Keratinocyte (primary cell): ENCODE measurements at regions not wholly inside any gene's neighbourhood (a gene's known extent, or its start where the extent isn't known, plus 50 kb on each side); places are given as distances from the start of the nearest gene placed in this dataset.

Experiments used
- DNase-seq: peaks from one replicate; pipeline ENCODE4 v3.0.0-alpha.2; 2011; ENCODE audit warnings: low read depth, missing footprints, low spot score
- FAIRE-seq: peaks from 2 replicates; lab custom pipeline; 2011; peaks lifted over from hg19 to GRCh38; lab: Jason Lieb, UNC
- H2AFZ ChIP-seq: 2 replicates; pipeline ENCODE4 v1.6.0; 2012; ENCODE audit warnings: low read length, control low read depth, inconsistent platforms; ENCODE audit not compliant: control insufficient read depth
- H3K27ac ChIP-seq: 2 replicates; pipeline ENCODE4 v1.5.1; 2011; ENCODE audit warnings: low read length; ENCODE audit not compliant: control insufficient read depth, insufficient read depth
- H3K27me3 ChIP-seq: 3 replicates; pipeline ENCODE4 v1.6.0; 2011; ENCODE audit warnings: low read length; ENCODE audit not compliant: control insufficient read depth, insufficient read depth; ENCODE audit errors: extremely low read depth
- H3K36me3 ChIP-seq, 2 experiments: 2 replicates in 1 of 2; 3 replicates in 1 of 2; pipeline ENCODE4 v1.5.1; 2011; ENCODE audit warnings: low read length in 2 of 2, mild to moderate bottlenecking in 1 of 2; ENCODE audit not compliant: control insufficient read depth in 2 of 2, insufficient read depth in 2 of 2; ENCODE audit errors: extremely low read depth in 1 of 2
- H3K4me1 ChIP-seq: 3 replicates; pipeline ENCODE4 v1.5.1; 2011; ENCODE audit warnings: low read length; ENCODE audit not compliant: control insufficient read depth, insufficient read depth; ENCODE audit errors: extremely low read depth
- H3K4me2 ChIP-seq: 3 replicates; pipeline ENCODE4 v1.6.0; 2011; ENCODE audit warnings: low read depth, low read length; ENCODE audit not compliant: control insufficient read depth, insufficient read depth; ENCODE audit errors: extremely low read depth
- H3K4me3 ChIP-seq, 3 experiments: fragments of 200-600 bp in 1 of 3; sonication (generic) in 1 of 3; 2 replicates in 2 of 3; 3 replicates in 1 of 3; pipeline ENCODE4 v1.5.1; 2011 to 2016; ENCODE audit warnings: low read length in 3 of 3, mild to moderate bottlenecking in 3 of 3, control low read depth in 2 of 3, inconsistent platforms in 1 of 3, low read depth in 1 of 3, mixed read lengths in 1 of 3, mixed run types in 1 of 3, moderate library complexity in 1 of 3; ENCODE audit not compliant: control insufficient read depth in 2 of 3, insufficient read depth in 2 of 3; ENCODE audit errors: extremely low read depth in 1 of 3
- H3K79me2 ChIP-seq: 2 replicates; pipeline ENCODE4 v1.6.0; 2012; ENCODE audit warnings: low read length; ENCODE audit not compliant: control insufficient read depth, insufficient read depth
- H3K9ac ChIP-seq: 3 replicates; pipeline ENCODE4 v1.6.0; 2011; ENCODE audit warnings: low read length; ENCODE audit not compliant: control insufficient read depth, insufficient read depth; ENCODE audit errors: extremely low read depth
- H3K9me1 ChIP-seq: 3 replicates; pipeline ENCODE4 v1.6.0; 2011; ENCODE audit warnings: low read length; ENCODE audit not compliant: control insufficient read depth, insufficient read depth; ENCODE audit errors: extremely low read depth
- H3K9me3 ChIP-seq: 2 replicates; pipeline ENCODE4 v1.5.1; 2012; ENCODE audit warnings: low read depth, low read length; ENCODE audit not compliant: control insufficient read depth
- H4K20me1 ChIP-seq: 3 replicates; pipeline ENCODE4 v1.6.0; 2011; ENCODE audit warnings: low read length; ENCODE audit not compliant: control insufficient read depth, insufficient read depth; ENCODE audit errors: extremely low read depth
- CTCF ChIP-seq, 3 experiments: IDR thresholded peaks in 1 of 3; conservative IDR thresholded peaks in 1 of 3; optimal IDR thresholded peaks in 1 of 3; 2 replicates in 2 of 3; 3 replicates in 1 of 3; pipeline versions ENCODE3 to v1.5.1; 2011; ENCODE audit warnings: low read length in 3 of 3, mild to moderate bottlenecking in 3 of 3, moderate library complexity in 2 of 3, control low read depth in 1 of 3, inconsistent platforms in 1 of 3; ENCODE audit not compliant: insufficient read depth in 2 of 3; ENCODE audit errors: extremely low read depth in 1 of 3
- EZH2 ChIP-seq: IDR thresholded peaks from one replicate; pipeline ENCODE4 v1.6.1; 2012; ENCODE audit warnings: inconsistent platforms, mild to moderate bottlenecking, low read length, moderate library complexity
- dilution Hi-C: fragments of 300-500 bp; cut with MboI; formaldehyde crosslinking; loops from one replicate; pipeline ENCODE4 v1.7.0; 2020; ENCODE audit warnings: low sequenced_read_pairs; ENCODE audit not compliant: extremely low pct_ligation_motif_present

- Histone ChIP-seq H3K4me3 (no peak overlapping the region), H2AFZ (no peak overlapping the region), H3K36me3 (no peaks in the 10 kb centered on the region), H3K9me3 (no peaks in the 10 kb centered on the region), H4K20me1 (no peaks in the 10 kb centered on the region), H3K27ac (no peak overlapping the region), H3K4me2 (no peak overlapping the region), H3K9me1 (no peaks in the 10 kb centered on the region), H3K4me1 (no peaks in the 10 kb centered on the region), H3K27me3 (no peaks in the 10 kb centered on the region), H3K9ac (no peak overlapping the region), H3K79me2 (no peaks in the 10 kb centered on the region)
- TF ChIP-seq CTCF (optimal IDR thresholded peaks at IDR 0.05 in 1 of 3, IDR thresholded peaks at IDR 0.05 in 1 of 3, conservative IDR thresholded peaks at IDR 0.05 in 1 of 3; ENCODE audit: extremely low read depth in 1 of 3, insufficient read depth in 2 of 3, low read length in 3 of 3) = no peak
- no peak for TF ChIP-seq EZH2
- no peak for DNase-seq
- no peak for FAIRE-seq
- dilution Hi-C loops = no loop called here
Observed at GRCh38 chr4:45869184-45869583, 254.7 kb downstream of the GABRG1 start.

GRCh38 chr4:45865781-45866180, 258.1 kb downstream of the GABRG1 start:
- no peaks in the 10 kb centered on the region for H3K9me1 ChIP-seq
- no peaks in the 10 kb centered on the region for H3K36me3 ChIP-seq
- no peaks in the 10 kb centered on the region for H4K20me1 ChIP-seq
- no peak for DNase-seq
- no peak overlapping the region for H3K4me3 ChIP-seq
- no peaks in the 10 kb centered on the region for H3K4me1 ChIP-seq
- H3K79me2 ChIP-seq = no peaks in the 10 kb centered on the region
- dilution Hi-C loops = no loop called here
- no peaks in the 10 kb centered on the region for H3K9me3 ChIP-seq
- H3K4me2 ChIP-seq = no peak overlapping the region
- H3K9ac ChIP-seq = no peak overlapping the region
- no peaks in the 10 kb centered on the region for H3K27me3 ChIP-seq
- H2AFZ ChIP-seq = no peak overlapping the region
- no peak for TF ChIP-seq EZH2
- TF ChIP-seq CTCF (optimal IDR thresholded peaks at IDR 0.05 in 1 of 3, IDR thresholded peaks at IDR 0.05 in 1 of 3, conservative IDR thresholded peaks at IDR 0.05 in 1 of 3; ENCODE audit: extremely low read depth in 1 of 3, insufficient read depth in 2 of 3, low read length in 3 of 3) = no peak
- FAIRE-seq = no peak
- H3K27ac ChIP-seq = no peak overlapping the region
